Stomach smooth muscle (tissue), 2 donors: ENCODE measurements at regions not wholly inside any gene's neighbourhood (a gene's known extent, or its start where the extent isn't known, plus 50 kb on each side); places are given as distances from the start of the nearest gene placed in this dataset.
"Not testable (repeated sequence)": the region's sequence is repeated elsewhere in the genome, so short reads cannot be mapped to it uniquely, and the experiment has no call there.

Experiments
- H3K27ac ChIP-seq: one replicate; pipeline ENCODE4 v1.7.0; 2013; ENCODE audit warnings: mild to moderate bottlenecking, low read length, inconsistent platforms
- H3K27me3 ChIP-seq, 2 donors: one replicate each; pipeline ENCODE4 v1.7.0; 2013; ENCODE audit warnings: low read length in 2 of 2; ENCODE audit not compliant: insufficient read depth in 2 of 2, control insufficient read depth in 1 of 2
- H3K36me3 ChIP-seq, 2 donors: one replicate each; pipeline ENCODE4 v1.7.0; 2013; ENCODE audit warnings: low read length in 2 of 2; ENCODE audit not compliant: control insufficient read depth in 2 of 2, insufficient read depth in 2 of 2
- H3K4me1 ChIP-seq: one replicate; pipeline ENCODE4 v1.7.0; 2013; ENCODE audit warnings: low read length; ENCODE audit not compliant: control insufficient read depth, insufficient read depth
- H3K4me3 ChIP-seq, 2 donors: one replicate each; pipeline ENCODE4 v1.7.0; 2013; ENCODE audit warnings: low read length in 2 of 2
- H3K9ac ChIP-seq, 2 donors: one replicate each; pipeline ENCODE4 v1.7.0; 2013; ENCODE audit warnings: low read length in 2 of 2, mild to moderate bottlenecking in 1 of 2
- H3K9me3 ChIP-seq, 2 donors: one replicate each; pipeline ENCODE4 v1.7.0; 2013; ENCODE audit warnings: low read length in 2 of 2; ENCODE audit not compliant: control insufficient read depth in 2 of 2
- donor health status: healthy.
- donor health status: Pancreatic carcinoma.

GRCh38 chr2:167752734-167753133, 494.7 kb downstream of the STK39 start:
- Histone ChIP-seq H3K27ac (no peak overlapping the region), H3K36me3 (no peaks in the 10 kb centered on the region), H3K9me3 (no peaks in the 10 kb centered on the region), H3K9ac (no peak overlapping the region), H3K4me3 (no peak overlapping the region), H3K4me1 (no peaks in the 10 kb centered on the region), H3K27me3 (no peaks in the 10 kb centered on the region)

GRCh38 chr2:167750675-167751074, 496.7 kb downstream of the STK39 start:
- H3K36me3 ChIP-seq: no peaks in the 10 kb centered on the region
- H3K9ac ChIP-seq: no peak overlapping the region
- H3K4me1 ChIP-seq: no peaks in the 10 kb centered on the region
- H3K9me3 ChIP-seq: no peaks in the 10 kb centered on the region
- H3K27me3 ChIP-seq: no peaks in the 10 kb centered on the region
- no peak overlapping the region for H3K4me3 ChIP-seq
- H3K27ac ChIP-seq: no peak overlapping the region

GRCh38 chr2:167749660-167750059, 497.7 kb downstream of the STK39 start:
- Histone ChIP-seq H3K9me3 (no peaks in the 10 kb centered on the region), H3K27ac (no peak overlapping the region), H3K9ac (no peak overlapping the region), H3K4me3 (no peak overlapping the region), H3K4me1 (no peaks in the 10 kb centered on the region), H3K36me3 (no peaks in the 10 kb centered on the region), H3K27me3 (no peaks in the 10 kb centered on the region)

- Histone ChIP-seq H3K4me1 (no peaks in the 10 kb centered on the region), H3K9me3 (no peaks in the 10 kb centered on the region), H3K4me3 (no peak overlapping the region), H3K9ac (no peak overlapping the region), H3K27ac (no peak overlapping the region), H3K27me3 (no peaks in the 10 kb centered on the region), H3K36me3 (no peaks in the 10 kb centered on the region)
Measured at GRCh38 chr2:167749016-167749415, 498.4 kb downstream of the STK39 start.

GRCh38 chr2:167748536-167748935, 498.9 kb downstream of the STK39 start:
- H3K27me3 ChIP-seq: no peaks in the 10 kb centered on the region
- no peaks in the 10 kb centered on the region for H3K9me3 ChIP-seq
- no peaks in the 10 kb centered on the region for H3K4me1 ChIP-seq
- no peak overlapping the region for H3K9ac ChIP-seq
- H3K4me3 ChIP-seq: no peak overlapping the region
- H3K27ac ChIP-seq: no peak overlapping the region
- no peaks in the 10 kb centered on the region for H3K36me3 ChIP-seq

- no peak overlapping the region for H3K9ac ChIP-seq
- H3K27me3 ChIP-seq: no peaks in the 10 kb centered on the region
Measured at GRCh38 chr2:167745667-167746066, 501.7 kb downstream of the STK39 start.

GRCh38 chr2:167739921-167740320, 507.5 kb downstream of the STK39 start:
- H3K4me3 ChIP-seq, H3K4me1 ChIP-seq, H3K27me3 ChIP-seq, H3K9ac ChIP-seq, H3K36me3 ChIP-seq, H3K27ac ChIP-seq, H3K9me3 ChIP-seq: not testable (repeated sequence)

More at GRCh38 chr2:167745667-167746066, 501.7 kb downstream of the STK39 start:
- H3K9me3 ChIP-seq: no peaks in the 10 kb centered on the region
- no peaks in the 10 kb centered on the region for H3K4me1 ChIP-seq
- no peaks in the 10 kb centered on the region for H3K36me3 ChIP-seq
- no peak overlapping the region for H3K27ac ChIP-seq
- H3K4me3 ChIP-seq: no peak overlapping the region

- Histone ChIP-seq H3K9me3 (no peaks in the 10 kb centered on the region), H3K9ac (no peak overlapping the region), H3K27me3 (no peaks in the 10 kb centered on the region), H3K4me1 (no peaks in the 10 kb centered on the region), H3K27ac (no peak overlapping the region), H3K36me3 (no peaks in the 10 kb centered on the region), H3K4me3 (no peak overlapping the region)
Measured at GRCh38 chr2:167733747-167734146, 513.6 kb downstream of the STK39 start.

GRCh38 chr2:167732326-167732725, 515.1 kb downstream of the STK39 start:
- no peaks in the 10 kb centered on the region for H3K27me3 ChIP-seq
- H3K27ac ChIP-seq: no peak overlapping the region
- H3K4me1 ChIP-seq: no peaks in the 10 kb centered on the region
- no peak overlapping the region for H3K4me3 ChIP-seq
- H3K9me3 ChIP-seq: no peaks in the 10 kb centered on the region
- H3K9ac ChIP-seq: no peak overlapping the region
- H3K36me3 ChIP-seq: no peaks in the 10 kb centered on the region

- Histone ChIP-seq H3K4me3 (no peak overlapping the region), H3K9me3 (no peaks in the 10 kb centered on the region), H3K4me1 (no peaks in the 10 kb centered on the region), H3K36me3 (no peaks in the 10 kb centered on the region), H3K9ac (no peak overlapping the region), H3K27me3 (no peaks in the 10 kb centered on the region), H3K27ac (no peak overlapping the region)
Measured at GRCh38 chr2:167729911-167730310, 517.5 kb downstream of the STK39 start.

- H3K36me3 ChIP-seq: no peaks in the 10 kb centered on the region
- H3K9me3 ChIP-seq: no peaks in the 10 kb centered on the region
- H3K4me3 ChIP-seq: no peak overlapping the region
- H3K9ac ChIP-seq: no peak overlapping the region
- H3K4me1 ChIP-seq: no peaks in the 10 kb centered on the region
- no peaks in the 10 kb centered on the region for H3K27me3 ChIP-seq
- H3K27ac ChIP-seq: no peak overlapping the region
Measured at GRCh38 chr2:167726788-167727187, 520.6 kb downstream of the STK39 start.
